H9 (cell line): ENCODE measurements at regions not wholly inside any gene's neighbourhood (a gene's known extent, or its start where the extent isn't known, plus 50 kb on each side); places are given as distances from the start of the nearest gene placed in this dataset.

Experiments used
- DNase-seq: peaks from one replicate; pipeline ENCODE4 v3.0.0-alpha.2; 2017
- H2AFZ ChIP-seq: one replicate; pipeline ENCODE4 v1.6.1; 2013; ENCODE audit warnings: mild to moderate bottlenecking, low read length, control low read depth, moderate library complexity
- H2AK5ac ChIP-seq: 2 replicates; pipeline ENCODE4 v1.6.1; 2013; ENCODE audit warnings: low read length, control low read depth, mixed read lengths; ENCODE audit not compliant: insufficient read length
- H2BK120ac ChIP-seq: one replicate; pipeline ENCODE4 v1.6.1; 2013; ENCODE audit warnings: low read depth, mild to moderate bottlenecking, low read length, control low read depth, inconsistent platforms; ENCODE audit not compliant: poor library complexity, severe bottlenecking
- H2BK12ac ChIP-seq: 2 replicates; pipeline ENCODE4 v1.6.1; 2013; ENCODE audit warnings: low read length, control low read depth, mixed read lengths, low read depth; ENCODE audit not compliant: insufficient read length
- H2BK15ac ChIP-seq: 2 replicates; pipeline ENCODE4 v1.6.1; 2013; ENCODE audit warnings: low read depth, low read length, control low read depth
- H2BK20ac ChIP-seq: one replicate; pipeline ENCODE4 v1.6.1; 2013; ENCODE audit warnings: low read depth, mild to moderate bottlenecking, low read length, control low read depth, inconsistent platforms; ENCODE audit not compliant: poor library complexity, severe bottlenecking
- H2BK5ac ChIP-seq: 2 replicates; pipeline ENCODE4 v1.6.1; 2013; ENCODE audit warnings: low read length, control low read depth, mixed read lengths; ENCODE audit not compliant: insufficient read length
- H3K14ac ChIP-seq: 2 replicates; pipeline ENCODE4 v1.6.1; 2013; ENCODE audit warnings: low read length, control low read depth; ENCODE audit not compliant: insufficient read depth
- H3K18ac ChIP-seq: 2 replicates; pipeline ENCODE4 v1.6.1; 2013; ENCODE audit warnings: low read depth, mild to moderate bottlenecking, mixed read lengths, low read length, control low read depth; ENCODE audit not compliant: insufficient read length
- H3K23ac ChIP-seq: 2 replicates; pipeline ENCODE4 v1.6.1; 2013; ENCODE audit warnings: low read length, control low read depth, mixed read lengths, low read depth; ENCODE audit not compliant: insufficient read length
- H3K23me2 ChIP-seq: 2 replicates; pipeline ENCODE4 v1.6.1; 2013; ENCODE audit warnings: low read depth, mild to moderate bottlenecking, mixed read lengths, low read length, control low read depth; ENCODE audit not compliant: insufficient read length, poor library complexity, severe bottlenecking
- H3K27ac ChIP-seq: 2 replicates; pipeline ENCODE4 v1.5.1; 2013; ENCODE audit warnings: low read length, control low read depth, mixed read lengths, low read depth; ENCODE audit not compliant: insufficient read length
- H3K27me3 ChIP-seq: 2 replicates; pipeline ENCODE4 v1.6.1; 2013; ENCODE audit warnings: low read length, control low read depth, inconsistent platforms; ENCODE audit not compliant: insufficient read depth
- H3K4ac ChIP-seq: 2 replicates; pipeline ENCODE4 v1.6.1; 2013; ENCODE audit warnings: low read depth, mild to moderate bottlenecking, control low read depth, inconsistent platforms, low read length, moderate library complexity
- H3K4me1 ChIP-seq: 2 replicates; pipeline ENCODE4 v1.6.1; 2013; ENCODE audit warnings: low read length, control low read depth, inconsistent platforms; ENCODE audit not compliant: insufficient read depth
- H3K4me2 ChIP-seq: 2 replicates; pipeline ENCODE4 v1.6.1; 2013; ENCODE audit warnings: low read length, control low read depth, mixed read lengths; ENCODE audit not compliant: insufficient read length, insufficient read depth
- H3K56ac ChIP-seq: 2 replicates; pipeline ENCODE4 v1.6.1; 2013; ENCODE audit warnings: low read depth, mild to moderate bottlenecking, mixed read lengths, low read length, control low read depth; ENCODE audit not compliant: insufficient read length
- H3K79me1 ChIP-seq: 2 replicates; pipeline ENCODE4 v1.6.1; 2013; ENCODE audit warnings: low read depth, mild to moderate bottlenecking, moderate library complexity, low read length, control low read depth, inconsistent platforms; ENCODE audit not compliant: insufficient read depth, poor library complexity, severe bottlenecking
- H3K79me2 ChIP-seq: 2 replicates; pipeline ENCODE4 v1.6.1; 2013; ENCODE audit warnings: low read length, control low read depth, inconsistent platforms; ENCODE audit not compliant: insufficient read depth
- H3K9ac ChIP-seq: 2 replicates; pipeline ENCODE4 v1.6.1; 2013; ENCODE audit warnings: low read length, control low read depth, mixed read lengths; ENCODE audit not compliant: insufficient read length; ENCODE audit errors: extremely low read depth
- H3K9me3 ChIP-seq: one replicate; pipeline ENCODE4 v1.6.1; 2013; ENCODE audit warnings: low read depth, low read length, inconsistent platforms; ENCODE audit not compliant: control insufficient read depth
- H3T11ph ChIP-seq: one replicate; pipeline ENCODE4 v1.6.1; 2013; ENCODE audit warnings: mild to moderate bottlenecking, low read length, control low read depth, inconsistent platforms
- H4K20me1 ChIP-seq: one replicate; pipeline ENCODE4 v1.6.1; 2013; ENCODE audit not compliant: control insufficient read depth, insufficient read length, insufficient read depth
- H4K5ac ChIP-seq: 2 replicates; pipeline ENCODE4 v1.6.1; 2013; ENCODE audit warnings: low read depth, mild to moderate bottlenecking, mixed read lengths, low read length, control low read depth; ENCODE audit not compliant: insufficient read length
- H4K8ac ChIP-seq: replicated peaks from 2 replicates; pipeline ENCODE4 v1.6.1; 2013; ENCODE audit warnings: low read length, control low read depth, mixed read lengths, low read depth; ENCODE audit not compliant: insufficient read length
- H4K91ac ChIP-seq: 2 replicates; pipeline ENCODE4 v1.6.1; 2013; ENCODE audit warnings: low read depth, mild to moderate bottlenecking, moderate library complexity, mixed read lengths, low read length, control low read depth; ENCODE audit not compliant: insufficient read length
- H3K27ac Mint-ChIP-seq, 3 experiments: 2 replicates in 2 of 3; 3 replicates in 1 of 3; pipeline ENCODE4 v1.8.0; 2020 to 2021; ENCODE audit warnings: mixed read lengths in 3 of 3, mild to moderate bottlenecking in 1 of 3, moderate library complexity in 1 of 3
- H3K27me3 Mint-ChIP-seq: 2 replicates; pipeline ENCODE4 v1.8.0; 2021; ENCODE audit warnings: low read depth, mild to moderate bottlenecking, moderate library complexity, mixed read lengths
- H3K36me3 Mint-ChIP-seq, 3 experiments: 2 replicates in 2 of 3; 3 replicates in 1 of 3; pipeline ENCODE4 v1.8.0; 2020 to 2021; ENCODE audit warnings: low read depth in 3 of 3, mixed read lengths in 3 of 3; ENCODE audit not compliant: insufficient read depth in 1 of 3
- H3K4me1 Mint-ChIP-seq, 2 experiments: 2 replicates each; pipeline ENCODE4 v1.8.0; 2020; ENCODE audit warnings: mixed read lengths in 2 of 2
- H3K4me3 Mint-ChIP-seq, 2 experiments: 2 replicates in 1 of 2; 3 replicates in 1 of 2; pipeline ENCODE4 v1.8.0; 2020 to 2021; ENCODE audit warnings: mild to moderate bottlenecking in 2 of 2, mixed read lengths in 2 of 2, moderate library complexity in 1 of 2
- H3K9me3 Mint-ChIP-seq, 2 experiments: 2 replicates in 1 of 2; 3 replicates in 1 of 2; pipeline ENCODE4 v1.8.0; 2020; ENCODE audit warnings: mild to moderate bottlenecking in 2 of 2, mixed read lengths in 2 of 2, moderate library complexity in 1 of 2
- WGBS: extraction: QIAGEN DNeasy Blood & Tissue Kit; methylation state at CpG from one replicate; pipeline ENCODE4 v1.1.7; 2013; ENCODE audit warnings: missing lambda C conversion rate, low lambda C conversion rate, mixed read lengths; ENCODE audit not compliant: insufficient read length; ENCODE audit errors: extremely low coverage; 5-methylcytosine and 5-hydroxymethylcytosine counted together
- TF ChIP-seq, protein P1 (sequence below): fragments of 200-600 bp; sonication (generic); conservative IDR thresholded peaks from 3 replicates; pipeline ENCODE4 v1.8.0; 2021; ENCODE audit warnings: antibody characterized with exemption, mild to moderate bottlenecking

DNA sequence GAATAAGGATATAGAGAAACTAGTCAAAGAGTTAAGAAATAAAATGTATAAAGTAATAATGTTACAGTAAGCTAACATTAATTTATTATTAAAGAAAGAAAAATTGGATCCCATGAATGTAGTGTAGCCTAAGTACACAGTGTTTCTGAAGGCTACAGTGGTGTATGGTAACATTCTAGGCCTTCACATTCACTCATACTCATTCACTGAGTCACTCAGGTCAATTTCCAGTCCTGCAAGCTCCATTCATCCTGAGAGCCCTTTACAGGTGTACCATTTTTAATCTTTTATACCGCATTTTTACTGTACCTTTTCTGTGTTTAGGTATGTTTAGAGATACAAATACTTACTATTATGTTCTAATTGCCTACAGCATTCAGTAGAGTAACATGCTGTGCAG lies 120.6 kb upstream of the AGA start:
- no peaks in the 10 kb centered on the region for H3K9me3 ChIP-seq
- H3K18ac ChIP-seq, result no peak overlapping the region
- no peaks in the 10 kb centered on the region for H3K23me2 ChIP-seq
- H2BK120ac ChIP-seq, result no peak overlapping the region
- no peak overlapping the region for H3K4ac ChIP-seq
- no peaks in the 10 kb centered on the region for H3K79me1 ChIP-seq
- no peak overlapping the region for H2AK5ac ChIP-seq
- H2BK20ac ChIP-seq, result no peak overlapping the region
- no peak overlapping the region for H3K27ac ChIP-seq
- no peaks in the 10 kb centered on the region for H4K20me1 ChIP-seq
- H2BK12ac ChIP-seq, result no peak overlapping the region
- H3T11ph ChIP-seq, result no peak overlapping the region
- DNase-seq, result no peak
- TF ChIP-seq, protein P1, sequence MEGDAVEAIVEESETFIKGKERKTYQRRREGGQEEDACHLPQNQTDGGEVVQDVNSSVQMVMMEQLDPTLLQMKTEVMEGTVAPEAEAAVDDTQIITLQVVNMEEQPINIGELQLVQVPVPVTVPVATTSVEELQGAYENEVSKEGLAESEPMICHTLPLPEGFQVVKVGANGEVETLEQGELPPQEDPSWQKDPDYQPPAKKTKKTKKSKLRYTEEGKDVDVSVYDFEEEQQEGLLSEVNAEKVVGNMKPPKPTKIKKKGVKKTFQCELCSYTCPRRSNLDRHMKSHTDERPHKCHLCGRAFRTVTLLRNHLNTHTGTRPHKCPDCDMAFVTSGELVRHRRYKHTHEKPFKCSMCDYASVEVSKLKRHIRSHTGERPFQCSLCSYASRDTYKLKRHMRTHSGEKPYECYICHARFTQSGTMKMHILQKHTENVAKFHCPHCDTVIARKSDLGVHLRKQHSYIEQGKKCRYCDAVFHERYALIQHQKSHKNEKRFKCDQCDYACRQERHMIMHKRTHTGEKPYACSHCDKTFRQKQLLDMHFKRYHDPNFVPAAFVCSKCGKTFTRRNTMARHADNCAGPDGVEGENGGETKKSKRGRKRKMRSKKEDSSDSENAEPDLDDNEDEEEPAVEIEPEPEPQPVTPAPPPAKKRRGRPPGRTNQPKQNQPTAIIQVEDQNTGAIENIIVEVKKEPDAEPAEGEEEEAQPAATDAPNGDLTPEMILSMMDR, result no peak
- no peaks in the 10 kb centered on the region for H3K27me3 ChIP-seq
- H4K5ac ChIP-seq, result no peak overlapping the region
- H3K27ac Mint-ChIP-seq, result no peak overlapping the region
- no CpG with 5 or more reads among the region's 1 CpG for WGBS
- H2BK5ac ChIP-seq, result no peak overlapping the region
- H2BK15ac ChIP-seq, result no peak overlapping the region
- no peak overlapping the region for H3K56ac ChIP-seq
- H3K9me3 Mint-ChIP-seq, result peaks cover 5 to 7% of the 10 kb centered on the region in 2 experiments; a peak in 3 of 5 replicates
- H3K4me3 Mint-ChIP-seq, result no peak overlapping the region
- no peak overlapping the region for H3K9ac ChIP-seq
- H3K36me3 Mint-ChIP-seq, result peaks cover 3 to 6% (median 6%) of the 10 kb centered on the region in 3 experiments; a peak in 4 of 7 replicates
- no peak overlapping the region for H4K91ac ChIP-seq
- no peak overlapping the region for H4K8ac ChIP-seq
- H3K79me2 ChIP-seq, result no peaks in the 10 kb centered on the region
- H3K27me3 Mint-ChIP-seq, result peaks cover 4% of the 10 kb centered on the region
- peaks cover 14 to 15% of the 10 kb centered on the region in 2 experiments for H3K4me1 Mint-ChIP-seq
- H3K23ac ChIP-seq, result no peak overlapping the region
- no peak overlapping the region for H3K14ac ChIP-seq
- H2AFZ ChIP-seq, result no peak overlapping the region
- no peak overlapping the region for H3K4me2 ChIP-seq
- peaks cover 4% of the 10 kb centered on the region; the same call in 1 of the 2 replicates for H3K4me1 ChIP-seq
